GM06990 (cell line): ENCODE measurements at regions not wholly inside any gene's neighbourhood (a gene's known extent, or its start where the extent isn't known, plus 50 kb on each side); places are given as distances from the start of the nearest gene placed in this dataset.

Experiments
- DNase-seq: peaks from one replicate; pipeline ENCODE4 v3.0.0-alpha.2; 2011; ENCODE audit not compliant: insufficient read length; ENCODE audit errors: extremely low read depth
- H3K27me3 ChIP-seq: replicated peaks from 2 replicates; pipeline ENCODE4 v1.6.0; 2011; ENCODE audit warnings: low read length; ENCODE audit not compliant: control insufficient read depth, insufficient read depth
- H3K36me3 ChIP-seq: 2 replicates; pipeline ENCODE4 v1.5.1; 2011; ENCODE audit warnings: low read length; ENCODE audit not compliant: control insufficient read depth, insufficient read depth
- H3K4me3 ChIP-seq: replicated peaks from 2 replicates; pipeline ENCODE4 v1.5.1; 2011; ENCODE audit warnings: low read depth, mild to moderate bottlenecking, control low read depth, low read length
- TF ChIP-seq, protein P1 (sequence below): IDR thresholded peaks from 2 replicates; pipeline ENCODE4 v1.5.1; 2011; ENCODE audit warnings: low read length, control low read depth, mild to moderate bottlenecking, inconsistent platforms; ENCODE audit not compliant: insufficient read depth, poor library complexity, severe bottlenecking

DNA sequence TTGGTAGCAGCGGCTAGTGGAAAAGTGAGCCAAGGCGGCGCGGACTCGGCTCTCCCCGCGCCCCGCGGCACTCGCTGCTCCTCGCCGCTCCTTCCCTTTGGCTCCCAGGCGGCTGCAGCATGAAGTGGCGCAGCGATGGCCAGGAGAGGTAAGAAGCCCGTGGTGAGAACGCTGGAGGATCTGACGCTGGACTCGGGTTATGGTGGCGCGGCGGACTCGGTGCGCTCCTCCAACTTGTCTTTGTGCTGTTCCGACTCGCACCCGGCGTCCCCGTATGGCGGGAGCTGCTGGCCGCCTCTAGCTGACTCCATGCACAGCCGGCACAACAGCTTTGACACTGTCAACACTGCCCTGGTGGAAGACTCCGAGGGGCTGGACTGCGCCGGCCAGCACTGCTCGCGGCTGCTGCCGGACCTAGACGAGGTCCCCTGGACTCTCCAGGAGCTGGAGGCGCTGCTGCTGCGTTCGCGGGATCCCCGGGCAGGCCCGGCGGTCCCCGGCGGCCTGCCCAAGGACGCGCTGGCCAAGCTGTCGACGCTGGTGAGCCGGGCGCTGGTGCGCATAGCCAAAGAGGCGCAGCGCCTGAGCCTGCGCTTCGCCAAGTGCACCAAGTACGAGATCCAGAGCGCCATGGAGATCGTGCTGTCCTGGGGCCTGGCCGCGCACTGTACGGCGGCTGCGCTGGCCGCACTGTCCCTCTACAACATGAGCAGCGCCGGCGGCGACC, 225.6 kb upstream of the CRY1 start:
- Histone ChIP-seq H3K4me3 (no peak overlapping the region), H3K27me3 (peaks cover 4% of the 10 kb centered on the region), H3K36me3 (no peaks in the 10 kb centered on the region)
- peak; percentile 18 for DNase-seq
- TF ChIP-seq, protein P1, sequence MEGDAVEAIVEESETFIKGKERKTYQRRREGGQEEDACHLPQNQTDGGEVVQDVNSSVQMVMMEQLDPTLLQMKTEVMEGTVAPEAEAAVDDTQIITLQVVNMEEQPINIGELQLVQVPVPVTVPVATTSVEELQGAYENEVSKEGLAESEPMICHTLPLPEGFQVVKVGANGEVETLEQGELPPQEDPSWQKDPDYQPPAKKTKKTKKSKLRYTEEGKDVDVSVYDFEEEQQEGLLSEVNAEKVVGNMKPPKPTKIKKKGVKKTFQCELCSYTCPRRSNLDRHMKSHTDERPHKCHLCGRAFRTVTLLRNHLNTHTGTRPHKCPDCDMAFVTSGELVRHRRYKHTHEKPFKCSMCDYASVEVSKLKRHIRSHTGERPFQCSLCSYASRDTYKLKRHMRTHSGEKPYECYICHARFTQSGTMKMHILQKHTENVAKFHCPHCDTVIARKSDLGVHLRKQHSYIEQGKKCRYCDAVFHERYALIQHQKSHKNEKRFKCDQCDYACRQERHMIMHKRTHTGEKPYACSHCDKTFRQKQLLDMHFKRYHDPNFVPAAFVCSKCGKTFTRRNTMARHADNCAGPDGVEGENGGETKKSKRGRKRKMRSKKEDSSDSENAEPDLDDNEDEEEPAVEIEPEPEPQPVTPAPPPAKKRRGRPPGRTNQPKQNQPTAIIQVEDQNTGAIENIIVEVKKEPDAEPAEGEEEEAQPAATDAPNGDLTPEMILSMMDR = no peak

DNA sequence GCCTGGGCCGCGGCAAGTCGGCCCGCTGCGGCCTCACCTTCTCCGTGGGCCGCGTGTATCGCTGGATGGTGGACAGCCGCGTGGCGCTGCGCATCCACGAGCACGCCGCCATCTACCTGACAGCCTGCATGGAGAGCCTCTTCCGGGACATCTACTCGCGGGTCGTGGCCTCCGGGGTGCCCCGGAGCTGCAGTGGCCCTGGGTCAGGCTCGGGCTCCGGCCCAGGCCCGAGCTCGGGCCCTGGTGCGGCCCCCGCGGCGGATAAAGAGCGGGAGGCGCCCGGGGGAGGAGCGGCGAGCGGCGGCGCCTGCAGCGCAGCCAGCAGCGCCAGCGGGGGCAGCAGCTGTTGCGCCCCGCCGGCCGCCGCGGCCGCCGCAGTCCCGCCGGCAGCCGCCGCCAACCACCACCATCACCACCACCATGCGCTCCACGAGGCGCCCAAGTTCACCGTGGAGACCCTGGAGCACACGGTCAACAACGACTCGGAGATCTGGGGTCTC, 226.2 kb upstream of the CRY1 start:
- DNase-seq = no peak
- no peak overlapping the region for H3K4me3 ChIP-seq
- TF ChIP-seq, protein P1 = no peak
- no peaks in the 10 kb centered on the region for H3K36me3 ChIP-seq
- H3K27me3 ChIP-seq = peaks cover 4% of the 10 kb centered on the region

DNA sequence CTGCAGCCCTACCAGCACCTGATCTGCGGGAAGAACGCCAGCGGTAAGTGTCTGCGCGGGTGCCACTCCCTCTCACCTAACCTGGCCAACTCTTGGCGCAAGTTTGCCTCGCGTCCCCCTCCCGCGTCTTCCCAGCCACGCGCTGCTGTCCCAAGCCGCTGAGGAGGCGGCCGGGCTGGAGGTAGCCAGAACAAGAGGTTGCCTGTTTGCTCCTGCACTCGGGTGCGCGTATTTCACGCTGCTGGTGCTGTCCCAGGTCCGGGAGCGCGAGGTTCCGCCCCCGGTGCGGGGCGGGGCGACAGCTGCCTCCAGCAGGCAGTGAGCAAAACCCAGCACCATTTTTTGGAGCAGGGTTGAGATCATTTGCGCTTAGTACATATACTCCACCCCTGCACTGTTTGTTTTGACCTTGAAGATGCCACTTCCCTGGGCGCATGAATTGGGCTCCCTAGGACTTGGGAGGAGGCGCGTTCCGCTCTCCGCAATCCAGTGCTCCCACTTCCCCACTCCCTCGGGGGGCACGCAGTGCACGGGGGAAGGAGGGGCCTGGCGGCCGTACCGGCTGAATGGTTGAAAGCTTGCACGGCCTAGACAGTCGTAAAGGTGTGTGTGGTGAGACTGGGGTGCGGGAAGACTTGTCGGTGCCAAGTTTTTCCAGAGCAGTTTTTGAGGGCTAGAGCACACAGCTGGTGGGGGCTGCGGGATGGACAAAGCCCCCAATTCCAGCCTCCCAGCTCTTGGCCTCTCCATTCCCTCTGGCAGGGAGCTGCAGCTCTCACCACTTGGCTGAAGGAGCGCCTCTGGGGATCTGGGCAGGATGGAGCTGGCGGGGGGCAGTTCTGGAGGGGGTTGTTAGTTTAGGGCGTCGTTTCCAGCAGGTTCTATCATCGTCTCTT, 226.9 kb upstream of the CRY1 start:
- Histone ChIP-seq H3K27me3 (peaks cover 4% of the 10 kb centered on the region), H3K36me3 (no peaks in the 10 kb centered on the region), H3K4me3 (no peak overlapping the region)
- TF ChIP-seq, protein P1 = no peak
- DNase-seq = peak; percentile 25

DNA sequence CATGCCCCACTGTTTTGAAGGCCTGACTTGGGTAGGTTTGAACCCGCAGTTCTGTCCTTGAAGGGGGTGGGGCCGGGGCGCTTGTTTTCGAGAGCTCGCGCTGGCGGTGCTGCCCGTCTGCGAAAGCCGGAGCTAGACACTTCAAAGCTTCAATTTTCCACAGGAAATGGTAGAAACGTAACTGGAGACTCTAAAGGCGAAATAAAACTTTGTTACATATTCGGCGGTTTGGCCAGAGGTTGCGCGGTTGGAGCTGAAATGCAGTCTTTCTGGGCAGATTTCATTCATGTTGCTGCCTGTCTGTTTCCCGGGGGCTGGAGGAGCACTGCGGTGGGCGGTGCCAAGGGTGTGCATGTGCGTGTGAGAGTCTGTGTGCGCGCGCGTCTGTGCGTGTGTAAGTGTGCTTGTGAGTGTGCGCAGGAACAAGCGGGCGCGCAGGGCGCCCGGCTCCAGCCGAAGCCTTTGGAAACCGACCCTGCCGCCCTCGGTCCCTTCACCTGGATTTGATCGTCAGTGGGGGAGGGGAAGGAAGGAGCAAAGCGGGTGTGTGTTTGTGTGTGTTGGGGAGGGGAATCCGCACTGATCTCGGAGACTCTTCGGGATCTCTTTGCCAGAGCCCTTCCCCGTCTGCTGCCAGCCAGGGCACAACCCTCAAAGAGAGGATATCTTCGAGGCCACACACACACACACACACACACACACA, 227.7 kb upstream of the CRY1 start:
- no peak overlapping the region for H3K4me3 ChIP-seq
- TF ChIP-seq, protein P1 = no peak
- DNase-seq = no peak
- no peaks in the 10 kb centered on the region for H3K36me3 ChIP-seq
- peaks cover 4% of the 10 kb centered on the region for H3K27me3 ChIP-seq

DNA sequence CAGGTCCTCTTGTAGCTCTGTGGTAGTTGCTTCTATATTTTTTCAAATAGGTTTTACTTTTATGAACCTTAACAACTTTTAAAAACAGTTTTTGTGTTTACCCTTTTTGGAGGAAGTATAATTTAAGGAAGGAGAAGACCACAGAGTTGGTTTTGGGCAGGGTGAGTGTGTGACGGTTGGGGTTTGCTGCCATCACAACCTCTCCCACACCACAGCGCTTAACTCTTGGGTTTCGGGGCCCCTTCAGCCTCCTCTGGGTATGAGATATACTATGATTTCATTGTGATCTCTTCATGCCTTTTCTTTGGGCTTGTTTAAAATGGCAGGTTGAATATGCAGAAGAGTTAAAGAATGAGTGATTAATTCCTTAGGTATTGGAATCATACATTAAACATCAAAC, 228.7 kb upstream of the CRY1 start:
- peaks cover 4% of the 10 kb centered on the region for H3K27me3 ChIP-seq
- H3K36me3 ChIP-seq = no peaks in the 10 kb centered on the region
- DNase-seq = no peak
- no peak overlapping the region for H3K4me3 ChIP-seq
- TF ChIP-seq, protein P1 = no peak
